ENCODE measurements at regions not wholly inside any gene's neighbourhood (a gene's known extent, or its start where the extent isn't known, plus 50 kb on each side); places are given as distances from the start of the nearest gene placed in this dataset.

DNA sequence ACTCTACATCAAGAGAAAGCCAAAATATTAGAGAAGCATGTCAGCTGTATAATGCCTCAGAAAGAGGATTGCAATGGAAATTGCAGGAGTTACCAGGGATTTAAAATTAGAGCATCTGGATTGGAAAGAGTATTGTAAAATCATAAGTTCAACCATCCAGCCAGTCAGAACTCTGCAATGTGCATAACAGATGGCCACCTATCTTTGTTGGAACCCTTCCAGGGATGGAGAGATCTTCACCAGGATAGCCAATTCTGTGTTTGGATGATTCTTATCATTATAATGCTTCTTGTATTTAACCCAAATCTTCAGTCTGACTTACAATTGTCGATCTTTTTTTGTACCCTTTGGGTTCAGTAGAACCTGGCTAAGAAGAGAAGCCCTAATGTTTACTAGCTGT lies 164.4 kb downstream of the TLR4 start:
- ATAC-seq (no peak), DNase-seq (no peak)
- CTCF ChIA-PET = no interaction called here
- Mint-ChIP-seq H3K4me3 (no peak overlapping the region), H3K9me3 (ENCODE audit: insufficient read depth) (no peaks in the 10 kb centered on the region), H3K27me3 (ENCODE audit: low read depth) (no peaks in the 10 kb centered on the region), H3K36me3 (ENCODE audit: low read depth) (no peaks in the 10 kb centered on the region), H3K4me1 (ENCODE audit: low read depth) (no peaks in the 10 kb centered on the region), H3K27ac (no peak overlapping the region)
- POLR2A ChIA-PET = no interaction called here

DNA sequence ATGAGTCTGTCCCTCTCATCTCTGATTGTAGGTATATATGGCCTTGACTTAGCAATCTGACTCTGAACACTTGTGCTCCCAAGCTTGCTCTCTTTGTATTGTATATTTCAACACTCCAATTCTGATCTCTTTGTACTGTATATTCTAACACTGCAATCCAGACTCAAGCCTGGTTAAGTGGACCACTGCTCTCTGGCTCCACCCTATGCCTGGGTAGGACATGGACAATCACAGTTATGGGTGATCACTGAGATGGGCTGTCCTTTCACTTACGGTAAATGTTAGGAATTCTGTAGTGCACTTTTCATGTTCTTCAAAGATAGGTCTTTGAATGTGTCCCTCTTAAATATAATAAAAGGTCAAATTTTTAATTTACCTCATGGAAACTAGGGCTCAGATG lies 165.1 kb downstream of the TLR4 start:
- Mint-ChIP-seq H3K4me3 (no peak overlapping the region), H3K27me3 (ENCODE audit: low read depth) (peaks cover 4% of the 10 kb centered on the region), H3K36me3 (ENCODE audit: low read depth) (no peaks in the 10 kb centered on the region), H3K4me1 (ENCODE audit: low read depth) (no peaks in the 10 kb centered on the region), H3K27ac (no peak overlapping the region), H3K9me3 (ENCODE audit: insufficient read depth) (no peaks in the 10 kb centered on the region)
- DNase-seq (no peak), ATAC-seq (no peak)
- CTCF ChIA-PET = no interaction called here
- POLR2A ChIA-PET = no interaction called here

GRCh38 chr9:117869712-117870111 lies 165.5 kb downstream of the TLR4 start:
- Mint-ChIP-seq H3K4me3 (no peak overlapping the region), H3K9me3 (ENCODE audit: insufficient read depth) (no peaks in the 10 kb centered on the region), H3K36me3 (ENCODE audit: low read depth) (no peaks in the 10 kb centered on the region), H3K4me1 (ENCODE audit: low read depth) (no peaks in the 10 kb centered on the region), H3K27me3 (ENCODE audit: low read depth) (peaks cover 4% of the 10 kb centered on the region), H3K27ac (no peak overlapping the region)
- ATAC-seq = no peak
- CTCF ChIA-PET = no interaction called here
- POLR2A ChIA-PET = no interaction called here
- no peak for DNase-seq

- H3K4me3 Mint-ChIP-seq = no peak overlapping the region
- no peaks in the 10 kb centered on the region for H3K4me1 Mint-ChIP-seq (ENCODE audit: low read depth)
- CTCF ChIA-PET = no interaction called here
- no peaks in the 10 kb centered on the region for H3K9me3 Mint-ChIP-seq (ENCODE audit: insufficient read depth)
- no peaks in the 10 kb centered on the region for H3K36me3 Mint-ChIP-seq (ENCODE audit: low read depth)
- DNase-seq = no peak
- POLR2A ChIA-PET = no interaction called here
- ATAC-seq = no peak
- H3K27me3 Mint-ChIP-seq (ENCODE audit: low read depth) = peaks cover 7% of the 10 kb centered on the region
- H3K27ac Mint-ChIP-seq = no peak overlapping the region
These were observed 169.5 kb downstream of the TLR4 start for GRCh38 chr9:117873664-117874063.

DNA sequence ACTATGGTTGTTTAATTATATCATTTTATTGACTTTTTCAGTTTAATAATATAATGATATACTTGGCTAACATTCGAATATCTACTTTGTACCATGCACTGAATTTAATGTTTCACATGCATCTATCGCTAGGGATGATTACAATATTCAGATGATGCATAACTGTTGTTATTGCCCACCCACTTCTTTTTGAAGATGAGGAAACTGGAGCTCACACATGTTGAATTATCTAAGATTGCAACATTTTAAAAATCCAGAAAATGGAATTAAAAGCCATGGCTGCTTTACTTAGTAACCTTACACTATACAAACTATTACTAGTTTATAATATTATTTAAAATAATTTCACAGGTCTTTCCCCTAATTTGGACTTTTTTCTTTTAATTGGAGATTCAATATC lies 171.7 kb downstream of the TLR4 start:
- H3K27me3 Mint-ChIP-seq (ENCODE audit: low read depth) = peaks cover 7% of the 10 kb centered on the region
- H3K27ac Mint-ChIP-seq = no peak overlapping the region
- H3K9me3 Mint-ChIP-seq (ENCODE audit: insufficient read depth) = no peaks in the 10 kb centered on the region
- ATAC-seq (no peak), DNase-seq (no peak)
- ChIA-PET CTCF (no interaction called here), POLR2A (no interaction called here)
- no peak overlapping the region for H3K4me3 Mint-ChIP-seq
- no peaks in the 10 kb centered on the region for H3K36me3 Mint-ChIP-seq (ENCODE audit: low read depth)
- no peaks in the 10 kb centered on the region for H3K4me1 Mint-ChIP-seq (ENCODE audit: low read depth)

- Mint-ChIP-seq H3K27ac (no peak overlapping the region), H3K27me3 (ENCODE audit: low read depth) (peaks cover 3% of the 10 kb centered on the region), H3K9me3 (ENCODE audit: insufficient read depth) (no peaks in the 10 kb centered on the region), H3K4me3 (no peak overlapping the region), H3K4me1 (ENCODE audit: low read depth) (no peaks in the 10 kb centered on the region), H3K36me3 (ENCODE audit: low read depth) (no peaks in the 10 kb centered on the region)
- CTCF ChIA-PET = no interaction called here
- POLR2A ChIA-PET = no interaction called here
- ATAC-seq (no peak), DNase-seq (no peak)
These were observed 178.0 kb downstream of the TLR4 start for GRCh38 chr9:117882171-117882570.

DNA sequence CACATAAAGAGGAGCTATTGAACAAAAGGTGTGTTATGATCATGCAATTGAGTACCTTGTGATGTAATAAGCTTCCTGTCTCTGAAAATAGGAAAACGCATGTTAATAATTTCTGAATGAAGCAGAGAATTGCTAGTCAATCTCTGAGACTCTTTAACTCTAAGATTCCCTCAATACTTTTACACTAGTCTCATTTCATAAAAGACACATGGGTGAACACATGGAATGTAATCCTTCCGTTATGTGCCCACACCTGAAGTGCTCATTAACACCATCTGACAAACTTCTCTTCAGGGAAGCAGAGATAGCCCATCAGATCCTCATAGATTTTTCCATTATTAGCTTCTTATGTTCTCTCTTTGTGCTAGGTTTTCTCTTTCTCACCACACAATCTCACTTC lies 182.4 kb downstream of the TLR4 start:
- Mint-ChIP-seq H3K27ac (no peak overlapping the region), H3K36me3 (ENCODE audit: low read depth) (no peaks in the 10 kb centered on the region), H3K9me3 (ENCODE audit: insufficient read depth) (no peaks in the 10 kb centered on the region), H3K4me1 (ENCODE audit: low read depth) (no peaks in the 10 kb centered on the region), H3K4me3 (no peak overlapping the region), H3K27me3 (ENCODE audit: low read depth) (no peaks in the 10 kb centered on the region)
- DNase-seq (no peak), ATAC-seq (no peak)
- POLR2A ChIA-PET = no interaction called here
- CTCF ChIA-PET = no interaction called here

DNA sequence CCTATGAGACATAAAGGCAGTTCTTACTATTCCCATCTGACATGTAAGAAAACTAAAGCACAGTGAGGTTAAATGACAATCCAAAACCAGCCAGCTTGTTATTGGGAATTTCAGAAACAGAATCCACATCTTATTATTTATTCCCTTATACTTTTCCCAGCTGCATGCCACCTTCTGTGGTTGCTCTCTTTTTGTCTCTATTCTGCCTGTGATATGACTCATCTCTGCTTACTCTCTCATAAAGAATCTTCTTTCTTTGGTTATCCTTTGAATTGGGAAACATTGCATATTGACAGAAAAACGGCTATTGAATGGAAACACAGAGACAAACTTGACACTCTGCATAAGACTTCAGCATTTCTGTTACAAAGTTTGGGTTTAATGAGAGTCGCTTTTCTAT lies 183.2 kb downstream of the TLR4 start:
- ATAC-seq = no peak
- H3K27me3 Mint-ChIP-seq (ENCODE audit: low read depth) = no peaks in the 10 kb centered on the region
- DNase-seq = no peak
- H3K4me1 Mint-ChIP-seq (ENCODE audit: low read depth) = no peaks in the 10 kb centered on the region
- H3K36me3 Mint-ChIP-seq (ENCODE audit: low read depth) = no peaks in the 10 kb centered on the region
- CTCF ChIA-PET = no interaction called here
- POLR2A ChIA-PET = no interaction called here
- no peak overlapping the region for H3K4me3 Mint-ChIP-seq
- no peaks in the 10 kb centered on the region for H3K9me3 Mint-ChIP-seq (ENCODE audit: insufficient read depth)
- no peak overlapping the region for H3K27ac Mint-ChIP-seq

GRCh38 chr9:117887941-117888340 lies 183.7 kb downstream of the TLR4 start:
- ChIA-PET POLR2A (no interaction called here), CTCF (no interaction called here)
- Mint-ChIP-seq H3K36me3 (ENCODE audit: low read depth) (no peaks in the 10 kb centered on the region), H3K4me1 (ENCODE audit: low read depth) (no peaks in the 10 kb centered on the region), H3K27ac (no peak overlapping the region), H3K4me3 (no peak overlapping the region), H3K9me3 (ENCODE audit: insufficient read depth) (no peaks in the 10 kb centered on the region), H3K27me3 (ENCODE audit: low read depth) (no peaks in the 10 kb centered on the region)
- no peak for DNase-seq
- ATAC-seq = no peak

DNA sequence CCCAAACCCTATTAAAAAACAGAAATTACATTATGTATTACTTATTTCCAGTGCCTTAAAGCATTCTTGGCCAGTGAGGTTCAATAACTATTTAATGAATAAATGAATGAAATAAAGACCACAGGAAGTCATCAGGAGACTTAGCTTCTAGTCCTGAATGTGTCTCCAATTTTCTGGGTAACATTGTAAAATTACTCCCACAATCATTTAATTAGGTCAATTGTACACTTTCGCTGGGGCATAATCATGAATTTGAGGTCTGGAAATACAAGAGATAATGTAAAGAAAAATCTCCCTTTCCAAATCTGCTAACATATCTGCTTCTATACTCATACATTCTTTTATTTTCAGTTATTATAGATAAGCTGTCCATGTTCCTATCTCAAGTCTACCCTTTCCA lies 199.2 kb downstream of the TLR4 start:
- H3K4me3 Mint-ChIP-seq = no peak overlapping the region
- H3K4me1 Mint-ChIP-seq (ENCODE audit: low read depth) = no peaks in the 10 kb centered on the region
- H3K36me3 Mint-ChIP-seq (ENCODE audit: low read depth) = no peaks in the 10 kb centered on the region
- ATAC-seq (no peak), DNase-seq (no peak)
- no peaks in the 10 kb centered on the region for H3K27me3 Mint-ChIP-seq (ENCODE audit: low read depth)
- H3K9me3 Mint-ChIP-seq (ENCODE audit: insufficient read depth) = no peaks in the 10 kb centered on the region
- ChIA-PET POLR2A (no interaction called here), CTCF (no interaction called here)
- H3K27ac Mint-ChIP-seq = no peak overlapping the region

GRCh38 chr9:117906763-117907162 lies 202.6 kb downstream of the TLR4 start:
- DNase-seq (no peak), ATAC-seq (no peak)
- Mint-ChIP-seq H3K9me3 (ENCODE audit: insufficient read depth) (peaks cover 18% of the 10 kb centered on the region), H3K4me1 (ENCODE audit: low read depth) (no peaks in the 10 kb centered on the region), H3K4me3 (no peak overlapping the region), H3K27ac (no peak overlapping the region), H3K27me3 (ENCODE audit: low read depth) (no peaks in the 10 kb centered on the region), H3K36me3 (ENCODE audit: low read depth) (no peaks in the 10 kb centered on the region)
- ChIA-PET POLR2A (no interaction called here), CTCF (no interaction called here)

GRCh38 chr9:117907420-117907819 lies 203.2 kb downstream of the TLR4 start:
- ChIA-PET POLR2A (no interaction called here), CTCF (no interaction called here)
- ATAC-seq = no peak
- H3K27me3 Mint-ChIP-seq (ENCODE audit: low read depth) = no peaks in the 10 kb centered on the region
- DNase-seq = no peak
- H3K36me3 Mint-ChIP-seq (ENCODE audit: low read depth) = no peaks in the 10 kb centered on the region
- H3K4me1 Mint-ChIP-seq (ENCODE audit: low read depth) = no peaks in the 10 kb centered on the region
- H3K27ac Mint-ChIP-seq = no peak overlapping the region
- no peak overlapping the region for H3K4me3 Mint-ChIP-seq
- H3K9me3 Mint-ChIP-seq (ENCODE audit: insufficient read depth) = peaks cover 23% of the 10 kb centered on the region

DNA sequence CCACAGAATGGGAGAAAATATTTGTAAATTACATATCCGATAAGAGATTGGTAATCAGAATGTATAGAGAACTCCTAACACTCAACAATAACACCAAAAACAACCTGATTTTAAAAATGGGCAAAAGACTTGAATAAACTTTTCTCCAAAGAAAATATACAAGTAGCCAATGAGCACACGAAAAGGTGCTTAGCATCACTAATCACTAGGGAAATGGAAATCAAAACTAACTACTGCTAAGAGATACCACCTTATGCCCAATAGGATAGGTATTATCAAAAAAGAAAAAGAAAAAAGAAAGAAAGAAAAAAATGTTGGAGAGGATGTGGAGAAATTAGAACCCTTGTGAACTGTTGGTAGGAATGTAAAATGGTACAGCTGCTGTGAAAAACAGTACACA lies 212.1 kb downstream of the TLR4 start:
- CTCF ChIA-PET = no interaction called here
- no peak for ATAC-seq
- no peaks in the 10 kb centered on the region for H3K36me3 Mint-ChIP-seq (ENCODE audit: low read depth)
- no peak overlapping the region for H3K4me3 Mint-ChIP-seq
- POLR2A ChIA-PET = interaction anchor here (0.7 kb wide), 1 partner anchor 1207 kb away, joined by 3 read pairs; no protein-coding TSS in a partner anchor
- H3K27ac Mint-ChIP-seq = no peak overlapping the region
- DNase-seq = no peak
- H3K9me3 Mint-ChIP-seq (ENCODE audit: insufficient read depth) = peaks cover 12% of the 10 kb centered on the region
- no peaks in the 10 kb centered on the region for H3K27me3 Mint-ChIP-seq (ENCODE audit: low read depth)
- H3K4me1 Mint-ChIP-seq (ENCODE audit: low read depth) = no peaks in the 10 kb centered on the region

- Mint-ChIP-seq H3K4me1 (ENCODE audit: low read depth) (no peaks in the 10 kb centered on the region), H3K36me3 (ENCODE audit: low read depth) (no peaks in the 10 kb centered on the region), H3K27me3 (ENCODE audit: low read depth) (no peaks in the 10 kb centered on the region), H3K4me3 (no peak overlapping the region), H3K27ac (no peak overlapping the region), H3K9me3 (ENCODE audit: insufficient read depth) (no peaks in the 10 kb centered on the region)
- no peak for ATAC-seq
- ChIA-PET POLR2A (no interaction called here), CTCF (no interaction called here)
- no peak for DNase-seq
These were observed 213.7 kb downstream of the TLR4 start for GRCh38 chr9:117917873-117918272.

Measured in activated CD8-positive, alpha-beta T cell treated with anti-CD3 and anti-CD28 coated beads, Interleukin-2, amount 10 ng/mL, durations not matched to agents 7 days and 5 days (primary cell).